Muscle of back (tissue), 3 donors: ENCODE measurements at regions not wholly inside any gene's neighbourhood (a gene's known extent, or its start where the extent isn't known, plus 50 kb on each side); places are given as distances from the start of the nearest gene placed in this dataset.
"Not testable (repeated sequence)": the region's sequence is repeated elsewhere in the genome, so short reads cannot be mapped to it uniquely, and the experiment has no call there.

Experiments
- DNase-seq, 3 donors: peaks; one replicate each; pipeline versions ENCODE4 v3.0.0 to v3.0.0-alpha.2; 2013

GRCh38 chr6:115545672-115545986, 515.1 kb downstream of the FRK start:
- DNase-seq: no peak

GRCh38 chr6:115544765-115545671, 515.7 kb downstream of the FRK start:
- no peak for DNase-seq

- DNase-seq: no peak
Measured at GRCh38 chr6:115540077-115540869, 520.4 kb downstream of the FRK start.

GRCh38 chr6:115539531-115539930, 521.2 kb downstream of the FRK start:
- DNase-seq: no peak

GRCh38 chr6:115524821-115525220, 535.9 kb downstream of the FRK start:
- DNase-seq: no peak

GRCh38 chr6:115521747-115522146, 538.9 kb downstream of the FRK start:
- not testable (repeated sequence) for DNase-seq

- peak in 1 of 3 donors; percentile 77 for DNase-seq
Measured at GRCh38 chr6:115514656-115515055, 546.0 kb downstream of the FRK start.

- no peak for DNase-seq
Measured at GRCh38 chr6:115512923-115513322, 547.8 kb downstream of the FRK start.

- no peak for DNase-seq
Measured at GRCh38 chr6:115511771-115512170, 548.9 kb downstream of the FRK start.

- not testable (repeated sequence) for DNase-seq
Measured at GRCh38 chr6:115502432-115502831, 558.3 kb downstream of the FRK start.

GRCh38 chr6:115495184-115495583, 565.5 kb downstream of the FRK start:
- no peak for DNase-seq

GRCh38 chr6:115487331-115487730, 573.4 kb downstream of the FRK start:
- DNase-seq: no peak

- DNase-seq: no peak
Measured at GRCh38 chr6:115485400-115485799, 575.3 kb downstream of the FRK start.

- DNase-seq: not testable (repeated sequence)
Measured at GRCh38 chr6:115480543-115480942, 580.1 kb downstream of the FRK start.

GRCh38 chr6:115474443-115475041, 586.1 kb downstream of the FRK start:
- DNase-seq: no peak

GRCh38 chr6:115468272-115469005, 592.3 kb downstream of the FRK start:
- no peak for DNase-seq

- no peak for DNase-seq
Measured at GRCh38 chr6:115467726-115468125, 593.0 kb downstream of the FRK start.

- DNase-seq: no peak
Measured at GRCh38 chr6:115460913-115461312, 599.8 kb downstream of the FRK start.

GRCh38 chr6:115456848-115457247, 603.8 kb downstream of the FRK start:
- DNase-seq: no peak

GRCh38 chr6:115443825-115444478, 616.7 kb downstream of the FRK start:
- peak in 1 of 3 donors; percentile 10 for DNase-seq

- DNase-seq: no peak
Measured at GRCh38 chr6:115442323-115442722, 618.4 kb downstream of the FRK start.
